ENCODE measurements at regions not wholly inside any gene's neighbourhood (a gene's known extent, or its start where the extent isn't known, plus 50 kb on each side); places are given as distances from the start of the nearest gene placed in this dataset.

- H3K9me3 ChIP-seq (ENCODE audit: insufficient read depth in 2 of 2, low read depth in 1 of 2, low read length in 1 of 2), result no peaks in the 10 kb centered on the region
- H3K18ac ChIP-seq (ENCODE audit: extremely low read depth, low read length), result no peak overlapping the region
- H2BK5ac ChIP-seq (ENCODE audit: low read depth, low read length), result no peak overlapping the region
- 0 out of 2 replicates have a peak, but pooled peaks cover 3% of the 10 kb centered on the region for H3K23me2 ChIP-seq (ENCODE audit: low read depth, low read length)
- no peak overlapping the region for H3K4me2 ChIP-seq (ENCODE audit: insufficient read depth in 1 of 2, low read depth in 2 of 2, low read length in 2 of 2)
- no peak overlapping the region for H3K27ac ChIP-seq (ENCODE audit: low read depth, low read length)
- no peak overlapping the region for H2BK120ac ChIP-seq (replicated peaks; ENCODE audit: low read depth, low read length)
- no peak overlapping the region for H3K4me3 ChIP-seq (ENCODE audit: extremely low read depth in 1 of 4, insufficient read depth in 2 of 4, low read depth in 3 of 4, low read length in 4 of 4)
- no peak overlapping the region for H3K4ac ChIP-seq (replicated peaks; ENCODE audit: insufficient read length, low read depth, low read length)
- H2AFZ ChIP-seq (ENCODE audit: low read length), result no peak overlapping the region
- TF ChIP-seq CTCF (IDR thresholded peaks at IDR 0.05; ENCODE audit: control extremely low read depth in 1 of 3, insufficient read depth in 1 of 3, low read depth in 1 of 3, low read length in 3 of 3) (no peak), BCL11A (IDR thresholded peaks at IDR 0.05; ENCODE audit: low read depth in 2 of 2, low read length in 2 of 2) (no peak), TEAD4 (IDR thresholded peaks at IDR 0.05; ENCODE audit: low read depth, low read length) (no peak), SUZ12 (IDR thresholded peaks at IDR 0.05; ENCODE audit: low read length) (no peak), CTBP2 (IDR thresholded peaks at IDR 0.05; ENCODE audit: borderline replicate concordance, insufficient read depth, insufficient read length, low read length) (no peak), RFX5 (IDR thresholded peaks at IDR 0.05; ENCODE audit: borderline replicate concordance, low read depth, low read length) (no peak), HDAC6 (IDR thresholded peaks at IDR 0.05; ENCODE audit: low read depth, low read length) (no peak), YY1 (IDR thresholded peaks at IDR 0.05; ENCODE audit: low read depth, low read length) (no peak), BRCA1 (IDR thresholded peaks at IDR 0.05; ENCODE audit: low read depth, low read length) (no peak)
- no peak overlapping the region for H4K91ac ChIP-seq (replicated peaks; ENCODE audit: insufficient read length, low read length)
- WGBS, 2 experiments (ENCODE audit: extremely low coverage in 1 of 2, insufficient coverage in 1 of 2, insufficient read length in 1 of 2, insufficient replicate concordance in 2 of 2, low coverage in 1 of 2, low lambda C conversion rate in 2 of 2, missing lambda C conversion rate in 1 of 2), result 70% methylated on average over 6 of the region's 6 CpGs; no CpG with 5 or more reads in 1 of the 2 experiments
- no peak overlapping the region for H3K56ac ChIP-seq (replicated peaks; ENCODE audit: insufficient read length, low read depth, low read length)
- H2BK12ac ChIP-seq (ENCODE audit: low read depth, low read length), result no peak overlapping the region
- no peak overlapping the region for H2BK15ac ChIP-seq (ENCODE audit: low read length)
- no peak overlapping the region for H3K23ac ChIP-seq (ENCODE audit: insufficient read length)
- H2BK20ac ChIP-seq (ENCODE audit: low read length), result no peak overlapping the region
- no peak for FAIRE-seq
- no peak overlapping the region for H4K5ac ChIP-seq (ENCODE audit: insufficient read length, low read depth, low read length)
- no peaks in the 10 kb centered on the region for H3K27me3 ChIP-seq (replicated peaks in 1 of 4; ENCODE audit: control insufficient read depth in 3 of 4, extremely low read depth in 1 of 4, insufficient read depth in 3 of 4, low read length in 3 of 4)
- no peak overlapping the region for H3K9ac ChIP-seq (replicated peaks in 1 of 4; ENCODE audit: extremely low read depth in 1 of 4, low read depth in 3 of 4, low read length in 3 of 4)
- no peaks in the 10 kb centered on the region for H3K79me1 ChIP-seq (ENCODE audit: low read depth, low read length)
- no peaks in the 10 kb centered on the region for H3K79me2 ChIP-seq (ENCODE audit: control insufficient read depth in 1 of 2, insufficient read depth in 2 of 2, low read length in 2 of 2)
- DNase-seq (ENCODE audit: low read depth in 1 of 2, low spot score in 2 of 2), result no peak
- H3K4me1 ChIP-seq (replicated peaks in 1 of 4; ENCODE audit: control insufficient read depth in 3 of 4, insufficient read depth in 4 of 4, low read length in 3 of 4), result no peaks in the 10 kb centered on the region; a peak in 1 of 7 replicates
- no peak overlapping the region for H3K14ac ChIP-seq (ENCODE audit: insufficient read length)
- H3K36me3 ChIP-seq (ENCODE audit: control insufficient read depth in 2 of 4, insufficient read depth in 4 of 4, low read length in 3 of 4), result no peaks in the 10 kb centered on the region
- H2AK5ac ChIP-seq (ENCODE audit: low read depth, low read length), result no peak overlapping the region
- no peaks in the 10 kb centered on the region for H4K20me1 ChIP-seq (replicated peaks in 1 of 2; ENCODE audit: control insufficient read depth in 1 of 2, insufficient read depth in 2 of 2, low read length in 2 of 2)
- CTCF ChIA-PET (ENCODE audit: partially characterized antibody), result interaction anchor here (0.8 to 1.2 kb wide), 3 partner anchors 84 to 702 kb away, joined by 3 to 4 read pairs (median 3); no protein-coding TSS in a partner anchor
- no peak overlapping the region for H4K8ac ChIP-seq (ENCODE audit: extremely low read depth, insufficient read depth, low read length)
- POLR2A ChIA-PET (ENCODE audit: partially characterized antibody), result interaction anchor here (0.7 kb wide), 1 partner anchor 353 kb away, joined by 3 read pairs; no protein-coding TSS in a partner anchor
Observed at GRCh38 chr15:93417631-93418030, 328.6 kb upstream of the RGMA start.

Data from H1 (cell line).